ENCODE measurements at regions not wholly inside any gene's neighbourhood (a gene's known extent, or its start where the extent isn't known, plus 50 kb on each side); places are given as distances from the start of the nearest gene placed in this dataset.

- TF ChIP-seq CTCF (optimal IDR thresholded peaks at IDR 0.05 in 1 of 3, IDR thresholded peaks at IDR 0.05 in 1 of 3, conservative IDR thresholded peaks at IDR 0.05 in 1 of 3; ENCODE audit: extremely low read depth in 1 of 3, insufficient read depth in 2 of 3, low read length in 3 of 3) (no peak), EZH2 (IDR thresholded peaks at IDR 0.05; ENCODE audit: low read length) (no peak)
These were observed 405.9 kb upstream of the PAPPA start for GRCh38 chr9:115747731-115748130.
